B cell (primary cell): ENCODE measurements at regions not wholly inside any gene's neighbourhood (a gene's known extent, or its start where the extent isn't known, plus 50 kb on each side); places are given as distances from the start of the nearest gene placed in this dataset.
"Not testable (repeated sequence)": the region's sequence is repeated elsewhere in the genome, so short reads cannot be mapped to it uniquely, and the experiment has no call there.

Experiments used
- ATAC-seq: fragments of 200-7000 bp; cut with Tn5 transposase; one replicate; pipeline ENCODE4 v1.10.0; 2021; ENCODE audit warnings: low read depth, mild to moderate bottlenecking, moderate number of reproducible peaks, moderate library complexity
- CTCF ChIA-PET: fragments of 350-600 bp; sonication (Branson Sonifier 250); formaldehyde crosslinking; loops from one replicate; lab custom pipeline; 2021; ENCODE audit warnings: antibody characterized with exemption, inconsistent platforms; lab: Charles Lee
- POLR2A ChIA-PET: fragments of 350-600 bp; sonication (Branson Sonifier 250); formaldehyde crosslinking; loops from one replicate; lab custom pipeline; 2021; ENCODE audit warnings: antibody characterized with exemption; lab: Charles Lee
- DNase-seq: peaks from one replicate; pipeline ENCODE4 v3.0.0; 2013
- H2AFZ ChIP-seq: 2 replicates; pipeline ENCODE4 v1.6.1; 2012; ENCODE audit warnings: mild to moderate bottlenecking, low read depth, low read length; ENCODE audit not compliant: insufficient read depth, poor library complexity, severe bottlenecking
- H3K27ac ChIP-seq, 2 donors: 1 replicate in 1 of 2; 2 replicates in 1 of 2; pipeline ENCODE4 v1.5.1; 2012 to 2013; ENCODE audit warnings: low read length in 2 of 2, mild to moderate bottlenecking in 2 of 2, moderate library complexity in 1 of 2
- H3K27me3 ChIP-seq, 4 experiments: fragments of 200-600 bp in 1 of 4; sonication (generic) in 1 of 4; replicated peaks in 1 of 4; 1 replicate in 2 of 4; 2 replicates in 2 of 4; pipeline versions ENCODE4 v1.6.1 to v1.7.0; 2013 to 2016; ENCODE audit warnings: low read length in 3 of 4, mild to moderate bottlenecking in 2 of 4, mixed read lengths in 1 of 4, moderate library complexity in 1 of 4; ENCODE audit not compliant: insufficient read depth in 4 of 4, control insufficient read depth in 3 of 4; ENCODE audit errors: control extremely low read depth in 1 of 4
- H3K36me3 ChIP-seq, 2 experiments: replicated peaks in 1 of 2; 1 replicate in 1 of 2; 2 replicates in 1 of 2; pipeline versions ENCODE4 v1.6.1 to v1.7.1; 2013; ENCODE audit warnings: low read length in 1 of 2; ENCODE audit not compliant: insufficient read depth in 2 of 2, control insufficient read depth in 1 of 2; ENCODE audit errors: control extremely low read depth in 1 of 2, extremely low read depth in 1 of 2
- H3K4me1 ChIP-seq, 2 donors: fragments of 200-600 bp in 1 of 2; sonication (generic) in 1 of 2; 1 replicate in 1 of 2; 2 replicates in 1 of 2; pipeline versions ENCODE4 v1.5.1 to v1.6.1; 2013 to 2017; ENCODE audit warnings: low read length in 2 of 2; ENCODE audit not compliant: control insufficient read depth in 2 of 2, insufficient read depth in 2 of 2
- H3K4me2 ChIP-seq: replicated peaks from 2 replicates; pipeline ENCODE3; 2012; ENCODE audit warnings: mild to moderate bottlenecking, low read depth, low read length; ENCODE audit not compliant: poor library complexity, severe bottlenecking
- H3K4me3 ChIP-seq, 5 experiments: fragments of 200-600 bp in 1 of 5; sonication (generic) in 1 of 5; 1 replicate in 3 of 5; 2 replicates in 2 of 5; pipeline versions ENCODE4 v1.5.1 to v1.7.0; 2011 to 2016; ENCODE audit warnings: low read length in 4 of 5, mild to moderate bottlenecking in 4 of 5, low read depth in 2 of 5, control low read depth in 1 of 5, moderate library complexity in 1 of 5; ENCODE audit not compliant: insufficient read depth in 1 of 5; ENCODE audit errors: control extremely low read depth in 1 of 5, extremely low read depth in 1 of 5
- H3K79me2 ChIP-seq: fragments of 200-600 bp; sonication (generic); one replicate; pipeline ENCODE4 v1.6.0; 2016; ENCODE audit warnings: low read length; ENCODE audit not compliant: control insufficient read depth, insufficient read depth
- H3K9ac ChIP-seq: fragments of 200-600 bp; sonication (generic); 2 replicates; pipeline ENCODE4 v1.6.1; 2017; ENCODE audit warnings: mild to moderate bottlenecking, low read length, moderate library complexity
- H3K9me3 ChIP-seq, 3 donors: one replicate each; pipeline versions ENCODE4 v1.6.1 to v1.7.1; 2013; ENCODE audit warnings: low read length in 2 of 3; ENCODE audit not compliant: control insufficient read depth in 2 of 3, insufficient read depth in 1 of 3; ENCODE audit errors: control extremely low read depth in 1 of 3
- H4K20me1 ChIP-seq: 2 replicates; pipeline ENCODE4 v1.6.0; 2012; ENCODE audit warnings: mild to moderate bottlenecking, low read length; ENCODE audit not compliant: insufficient read depth, control insufficient read depth, poor library complexity, severe bottlenecking
- H3K27ac Mint-ChIP-seq: one replicate; pipeline ENCODE4 v1.8.0; 2021; ENCODE audit warnings: mixed read lengths
- H3K27me3 Mint-ChIP-seq: one replicate; pipeline ENCODE4 v1.8.0; 2021; ENCODE audit warnings: mixed read lengths
- H3K4me1 Mint-ChIP-seq: one replicate; pipeline ENCODE4 v1.8.0; 2021; ENCODE audit warnings: mixed read lengths
- H3K4me3 Mint-ChIP-seq: one replicate; pipeline ENCODE4 v1.8.0; 2021; ENCODE audit warnings: mixed read lengths
- H3K9me3 Mint-ChIP-seq: one replicate; pipeline ENCODE4 v1.8.0; 2022; ENCODE audit warnings: mixed read lengths; ENCODE audit not compliant: insufficient read depth
- CTCF ChIP-seq: fragments of 200-600 bp; IDR thresholded peaks from one replicate; pipeline ENCODE4 v1.8.0; 2022; ENCODE audit warnings: antibody characterized with exemption, mild to moderate bottlenecking
- EZH2 ChIP-seq: IDR thresholded peaks from 2 replicates; pipeline ENCODE4 v1.6.1; 2012; ENCODE audit warnings: borderline replicate concordance, low read depth, mild to moderate bottlenecking, moderate library complexity, low read length; ENCODE audit not compliant: insufficient read depth, poor library complexity, severe bottlenecking
- WGBS: methylation state at CpG from one replicate; pipeline ENCODE4 v1.1.5; 2013; ENCODE audit warnings: missing lambda C conversion rate; ENCODE audit not compliant: insufficient coverage; 5-methylcytosine and 5-hydroxymethylcytosine counted together
- intact Hi-C: fragments of 100-400 bp; cut with micrococcal nuclease; formaldehyde crosslinking; loops from one replicate; pipeline ENCODE4 v1.10.0; 2022

GRCh38 chr16:60404401-60404800 lies 1631.8 kb downstream of the CDH8 start:
- H3K27ac Mint-ChIP-seq: no peak overlapping the region
- DNase-seq: no peak
- H3K4me2 ChIP-seq: no peak overlapping the region
- no peaks in the 10 kb centered on the region for H3K79me2 ChIP-seq
- H3K4me3 Mint-ChIP-seq: no peak overlapping the region
- H3K36me3 ChIP-seq: no peaks in the 10 kb centered on the region
- CTCF ChIA-PET: no interaction called here
- H2AFZ ChIP-seq: no peak overlapping the region
- intact Hi-C loops: no loop called here
- POLR2A ChIA-PET: no interaction called here
- no peaks in the 10 kb centered on the region for H3K4me1 ChIP-seq
- no peaks in the 10 kb centered on the region for H3K9me3 Mint-ChIP-seq
- H3K4me1 Mint-ChIP-seq: no peaks in the 10 kb centered on the region
- no peak overlapping the region for H3K27ac ChIP-seq
- TF ChIP-seq EZH2: no peak
- TF ChIP-seq CTCF: no peak
- no peak overlapping the region for H3K9ac ChIP-seq
- no peaks in the 10 kb centered on the region for H3K27me3 Mint-ChIP-seq
- H3K27me3 ChIP-seq: no peaks in the 10 kb centered on the region
- no peaks in the 10 kb centered on the region for H4K20me1 ChIP-seq
- WGBS: no CpG with 5 or more reads among the region's 3 CpGs
- ATAC-seq: no peak
- H3K4me3 ChIP-seq: no peak overlapping the region
- no peaks in the 10 kb centered on the region for H3K9me3 ChIP-seq

GRCh38 chr16:60402941-60403340 lies 1633.3 kb downstream of the CDH8 start:
- intact Hi-C loops, H3K4me3 Mint-ChIP-seq, H3K9me3 ChIP-seq, H3K4me1 ChIP-seq, H3K4me1 Mint-ChIP-seq, H3K27me3 ChIP-seq, H3K79me2 ChIP-seq, H2AFZ ChIP-seq, DNase-seq, H3K9me3 Mint-ChIP-seq, ATAC-seq, H3K27ac Mint-ChIP-seq, CTCF ChIA-PET, H3K36me3 ChIP-seq, H4K20me1 ChIP-seq, H3K27ac ChIP-seq, POLR2A ChIA-PET, H3K9ac ChIP-seq, H3K27me3 Mint-ChIP-seq, H3K4me2 ChIP-seq, H3K4me3 ChIP-seq: not testable (repeated sequence)
- WGBS: 80% methylated on average over 5 of the region's 9 CpGs
